ENCODE measurements at regions not wholly inside any gene's neighbourhood (a gene's known extent, or its start where the extent isn't known, plus 50 kb on each side); places are given as distances from the start of the nearest gene placed in this dataset.

- in situ Hi-C loops (cut with MboI), result no loop called here
- no peak for DNase-seq
- Histone ChIP-seq H3K9me2 (ENCODE audit: insufficient read depth) (no peaks in the 10 kb centered on the region), H3K9me3 (ENCODE audit: low read depth) (no peaks in the 10 kb centered on the region), H3K4me1 (ENCODE audit: insufficient read depth) (no peaks in the 10 kb centered on the region), H3K79me2 (ENCODE audit: insufficient read depth) (no peaks in the 10 kb centered on the region), H3K27ac (no peak overlapping the region), H3K36me3 (ENCODE audit: low read depth) (no peaks in the 10 kb centered on the region), H3K4me3 (no peak overlapping the region), H3F3A (ENCODE audit: insufficient read depth) (no peaks in the 10 kb centered on the region), H3K27me3 (replicated peaks; ENCODE audit: insufficient read depth) (no peaks in the 10 kb centered on the region), H3K9ac (no peak overlapping the region), H4K20me1 (ENCODE audit: insufficient read depth) (no peaks in the 10 kb centered on the region), H2AFZ (no peak overlapping the region), H3K4me2 (ENCODE audit: unreplicated experiment) (no peak overlapping the region)
- TF ChIP-seq EZH2phosphoT487 (IDR thresholded peaks at IDR 0.05; ENCODE audit: insufficient read depth, low read depth) (no peak), EZH2 (IDR thresholded peaks at IDR 0.05; ENCODE audit: insufficient read depth, poor library complexity, severe bottlenecking) (no peak)
- WGBS, 2 experiments (ENCODE audit: low coverage in 1 of 2, low lambda C conversion rate in 2 of 2, missing lambda C conversion rate in 2 of 2), result 9 to 26% methylated on average over 4 of the region's 4 CpGs
Observed at GRCh38 chrX:99752776-99753175, 657.3 kb downstream of the PCDH19 start.

- Histone ChIP-seq H3K79me2 (ENCODE audit: insufficient read depth) (no peaks in the 10 kb centered on the region), H3F3A (ENCODE audit: insufficient read depth) (no peaks in the 10 kb centered on the region), H2AFZ (no peak overlapping the region), H3K27ac (no peak overlapping the region), H3K9ac (no peak overlapping the region), H3K4me1 (ENCODE audit: insufficient read depth) (no peaks in the 10 kb centered on the region), H4K20me1 (ENCODE audit: insufficient read depth) (no peaks in the 10 kb centered on the region), H3K4me2 (ENCODE audit: unreplicated experiment) (no peak overlapping the region), H3K9me3 (ENCODE audit: low read depth) (no peaks in the 10 kb centered on the region), H3K27me3 (replicated peaks; ENCODE audit: insufficient read depth) (no peaks in the 10 kb centered on the region), H3K9me2 (ENCODE audit: insufficient read depth) (no peaks in the 10 kb centered on the region), H3K36me3 (ENCODE audit: low read depth) (no peaks in the 10 kb centered on the region), H3K4me3 (no peak overlapping the region)
- WGBS, 2 experiments (ENCODE audit: low coverage in 1 of 2, low lambda C conversion rate in 2 of 2, missing lambda C conversion rate in 2 of 2), result 29 to 33% methylated on average over 1 of the region's 1 CpG
- no peak for TF ChIP-seq EZH2 (IDR thresholded peaks at IDR 0.05; ENCODE audit: insufficient read depth, poor library complexity, severe bottlenecking)
- no peak for TF ChIP-seq EZH2phosphoT487 (IDR thresholded peaks at IDR 0.05; ENCODE audit: insufficient read depth, low read depth)
- no peak for DNase-seq
- in situ Hi-C loops (cut with MboI), result no loop called here
Observed at GRCh38 chrX:99750721-99751120, 659.4 kb downstream of the PCDH19 start.

- Histone ChIP-seq H3K9ac (no peak overlapping the region), H3K36me3 (ENCODE audit: low read depth) (no peaks in the 10 kb centered on the region), H3K79me2 (ENCODE audit: insufficient read depth) (no peaks in the 10 kb centered on the region), H3K9me2 (ENCODE audit: insufficient read depth) (no peaks in the 10 kb centered on the region), H3K27ac (no peak overlapping the region), H2AFZ (no peak overlapping the region), H3K4me1 (ENCODE audit: insufficient read depth) (no peaks in the 10 kb centered on the region), H3K9me3 (ENCODE audit: low read depth) (no peaks in the 10 kb centered on the region), H3F3A (ENCODE audit: insufficient read depth) (no peaks in the 10 kb centered on the region), H4K20me1 (ENCODE audit: insufficient read depth) (no peaks in the 10 kb centered on the region), H3K4me3 (no peak overlapping the region), H3K4me2 (ENCODE audit: unreplicated experiment) (no peak overlapping the region), H3K27me3 (replicated peaks; ENCODE audit: insufficient read depth) (no peaks in the 10 kb centered on the region)
- WGBS, 2 experiments (ENCODE audit: low coverage in 1 of 2, low lambda C conversion rate in 2 of 2, missing lambda C conversion rate in 2 of 2), result 10 to 31% methylated on average over 2 to 3 of the region's 3 CpGs
- in situ Hi-C loops (cut with MboI), result no loop called here
- TF ChIP-seq EZH2 (IDR thresholded peaks at IDR 0.05; ENCODE audit: insufficient read depth, poor library complexity, severe bottlenecking) (no peak), EZH2phosphoT487 (IDR thresholded peaks at IDR 0.05; ENCODE audit: insufficient read depth, low read depth) (no peak)
- no peak for DNase-seq
Observed at GRCh38 chrX:99722094-99722493, 688.0 kb downstream of the PCDH19 start.

- Histone ChIP-seq H3K36me3 (ENCODE audit: low read depth) (no peaks in the 10 kb centered on the region), H3K79me2 (ENCODE audit: insufficient read depth) (no peaks in the 10 kb centered on the region), H3K4me3 (no peak overlapping the region), H4K20me1 (ENCODE audit: insufficient read depth) (no peaks in the 10 kb centered on the region), H3K9ac (no peak overlapping the region), H3K4me1 (ENCODE audit: insufficient read depth) (no peaks in the 10 kb centered on the region), H3K9me2 (ENCODE audit: insufficient read depth) (no peaks in the 10 kb centered on the region), H3K9me3 (ENCODE audit: low read depth) (no peaks in the 10 kb centered on the region), H3K27me3 (replicated peaks; ENCODE audit: insufficient read depth) (no peaks in the 10 kb centered on the region), H2AFZ (no peak overlapping the region), H3K27ac (no peak overlapping the region), H3K4me2 (ENCODE audit: unreplicated experiment) (no peak overlapping the region), H3F3A (ENCODE audit: insufficient read depth) (no peaks in the 10 kb centered on the region)
- TF ChIP-seq EZH2 (IDR thresholded peaks at IDR 0.05; ENCODE audit: insufficient read depth, poor library complexity, severe bottlenecking) (no peak), EZH2phosphoT487 (IDR thresholded peaks at IDR 0.05; ENCODE audit: insufficient read depth, low read depth) (no peak)
- DNase-seq, result no peak
- 8 to 29% methylated on average over 3 to 6 of the region's 6 CpGs for WGBS, 2 experiments (ENCODE audit: low coverage in 1 of 2, low lambda C conversion rate in 2 of 2, missing lambda C conversion rate in 2 of 2)
- in situ Hi-C loops (cut with MboI), result no loop called here
Observed at GRCh38 chrX:99719140-99719539, 690.9 kb downstream of the PCDH19 start.

GRCh38 chrX:99717716-99718115, 692.4 kb downstream of the PCDH19 start:
- no peak for DNase-seq
- no peaks in the 10 kb centered on the region for H3K9me2 ChIP-seq (ENCODE audit: insufficient read depth)
- no peak overlapping the region for H2AFZ ChIP-seq
- H3K4me3 ChIP-seq, result no peak overlapping the region
- H3K4me2 ChIP-seq (ENCODE audit: unreplicated experiment), result no peak overlapping the region
- H3K9ac ChIP-seq, result no peak overlapping the region
- no peaks in the 10 kb centered on the region for H3K27me3 ChIP-seq (replicated peaks; ENCODE audit: insufficient read depth)
- TF ChIP-seq EZH2phosphoT487 (IDR thresholded peaks at IDR 0.05; ENCODE audit: insufficient read depth, low read depth), result no peak
- no peaks in the 10 kb centered on the region for H3F3A ChIP-seq (ENCODE audit: insufficient read depth)
- no peaks in the 10 kb centered on the region for H4K20me1 ChIP-seq (ENCODE audit: insufficient read depth)
- H3K9me3 ChIP-seq (ENCODE audit: low read depth), result no peaks in the 10 kb centered on the region
- H3K79me2 ChIP-seq (ENCODE audit: insufficient read depth), result no peaks in the 10 kb centered on the region
- no peak overlapping the region for H3K27ac ChIP-seq
- 0% methylated on average over 1 of the region's 2 CpGs for WGBS, 2 experiments (ENCODE audit: low coverage in 1 of 2, low lambda C conversion rate in 2 of 2, missing lambda C conversion rate in 2 of 2)
- H3K4me1 ChIP-seq (ENCODE audit: insufficient read depth), result no peaks in the 10 kb centered on the region
- no peaks in the 10 kb centered on the region for H3K36me3 ChIP-seq (ENCODE audit: low read depth)
- in situ Hi-C loops (cut with MboI), result no loop called here
